HepG2 (cell line): ENCODE measurements at regions not wholly inside any gene's neighbourhood (a gene's known extent, or its start where the extent isn't known, plus 50 kb on each side); places are given as distances from the start of the nearest gene placed in this dataset.

Experiments used
- ATAC-seq: fragments of 200-7000 bp; cut with Tn5 transposase; 3 replicates; pipeline ENCODE4 v1.9.1; 2020; ENCODE audit warnings: mild to moderate bottlenecking, moderate library complexity
- BruUV-seq: library from RNA; stranded (reverse); fragments of 400-500 nt; replicated peaks from 2 replicates; lab custom pipeline; 2021; lab: Mats Ljungman, UMichigan
- CTCF ChIA-PET: fragments of 300-600 bp; formaldehyde crosslinking; extraction: SDS; loops from one replicate; lab custom pipeline; 2021; ENCODE audit warnings: low total read pairs, inconsistent platforms, low intra/inter-chr PET ratio; lab: Yijun Ruan, JAX
- POLR2A ChIA-PET: fragments of 350-600 bp; sonication (Branson Sonifier 250); formaldehyde crosslinking; loops from one replicate; lab custom pipeline; 2020; ENCODE audit warnings: antibody characterized with exemption, inconsistent platforms; lab: Yijun Ruan, JAX
- DNase-seq: peaks from one replicate; pipeline ENCODE4 v3.0.0-alpha.2; 2015; ENCODE audit warnings: low spot score
- FAIRE-seq: peaks from 3 replicates; lab custom pipeline; 2011; peaks lifted over from hg19 to GRCh38; lab: Jason Lieb, UNC
- H2AFZ ChIP-seq: one replicate; pipeline ENCODE4 v1.6.1; 2011; ENCODE audit warnings: low read length, inconsistent platforms
- H3K27ac ChIP-seq: fragments of 300-600 bp; 3 replicates; pipeline ENCODE4 v1.8.0; 2011; ENCODE audit warnings: mixed run types, mild to moderate bottlenecking, mixed read lengths, low read length, inconsistent platforms; ENCODE audit not compliant: insufficient read depth; ENCODE audit errors: extremely low read length
- H3K27me3 ChIP-seq, 2 experiments: fragments of 200-600 bp in 1 of 2; 2 replicates in 1 of 2; 3 replicates in 1 of 2; pipeline versions ENCODE4 v1.6.0 to v1.8.0; 2011; ENCODE audit warnings: low read length in 2 of 2, mild to moderate bottlenecking in 2 of 2, moderate library complexity in 2 of 2, inconsistent platforms in 1 of 2; ENCODE audit not compliant: insufficient read depth in 2 of 2, control insufficient read depth in 1 of 2
- H3K36me3 ChIP-seq, 2 experiments: fragments of 200-600 bp in 1 of 2; replicated peaks in 1 of 2; 2 replicates in 1 of 2; 3 replicates in 1 of 2; pipeline versions ENCODE4 v1.5.1 to v1.8.0; 2011; ENCODE audit warnings: low read length in 2 of 2, inconsistent platforms in 1 of 2; ENCODE audit not compliant: insufficient read depth in 2 of 2, control insufficient read depth in 1 of 2
- H3K4me1 ChIP-seq: 2 replicates; pipeline ENCODE4 v1.5.1; 2012; ENCODE audit warnings: low read length, inconsistent platforms; ENCODE audit not compliant: insufficient read depth
- H3K4me2 ChIP-seq: 2 replicates; pipeline ENCODE4 v1.6.0; 2011; ENCODE audit warnings: low read depth, low read length, inconsistent platforms
- H3K4me3 ChIP-seq, 3 experiments: fragments of 200-600 bp in 1 of 3; sonication (generic), shearing (Covaris generic) in 1 of 3; replicated peaks in 1 of 3; 2 replicates each; pipeline ENCODE4 v1.5.1; 2011 to 2016; ENCODE audit warnings: low read length in 3 of 3, inconsistent platforms in 2 of 3, low read depth in 2 of 3, mild to moderate bottlenecking in 2 of 3, control low read depth in 1 of 3, mixed read lengths in 1 of 3; ENCODE audit not compliant: insufficient read depth in 1 of 3
- H3K79me2 ChIP-seq: one replicate; pipeline ENCODE4 v1.6.1; 2011; ENCODE audit warnings: low read length, inconsistent platforms; ENCODE audit not compliant: insufficient read depth
- H3K9ac ChIP-seq: 2 replicates; pipeline ENCODE4 v1.6.0; 2011; ENCODE audit warnings: mild to moderate bottlenecking, low read depth, low read length, inconsistent platforms; ENCODE audit not compliant: insufficient read depth
- H3K9me3 ChIP-seq: 2 replicates; pipeline ENCODE4 v1.5.1; 2012; ENCODE audit warnings: mild to moderate bottlenecking, low read length
- H4K20me1 ChIP-seq: 2 replicates; pipeline ENCODE4 v1.6.0; 2011; ENCODE audit warnings: inconsistent platforms, mild to moderate bottlenecking, low read length, moderate library complexity; ENCODE audit not compliant: insufficient read depth
- ATF7 ChIP-seq, 2 experiments: fragments of 450-650 bp in 1 of 2; sonication (generic) in 1 of 2; formaldehyde crosslinking in 1 of 2; IDR thresholded peaks; 2 replicates each; pipeline versions ENCODE4 v1.4.0 to v1.6.1; 2016 to 2020; ENCODE audit warnings: antibody characterized with exemption in 1 of 2, mild to moderate bottlenecking in 1 of 2, missing genetic modification reagents in 1 of 2
- ATF7-NPFF ChIP-seq: sonication (generic); formaldehyde crosslinking; IDR thresholded peaks from 2 replicates; pipeline ENCODE4 v1.8.1; 2023; ENCODE audit warnings: mild to moderate bottlenecking, low read depth, missing genetic modification reagents, moderate library complexity
- ATM ChIP-seq: fragments of 450-650 bp; IDR thresholded peaks from 2 replicates; pipeline ENCODE4 v1.7.1; 2017; ENCODE audit warnings: mild to moderate bottlenecking, borderline replicate concordance
- EEA1 ChIP-seq: sonication (generic); formaldehyde crosslinking; IDR thresholded peaks from 2 replicates; pipeline ENCODE4 v1.5.1; 2020; ENCODE audit warnings: mild to moderate bottlenecking, missing genetic modification reagents, borderline replicate concordance
- GTF2F1 ChIP-seq: fragments of 150-350 bp; IDR thresholded peaks from 2 replicates; pipeline ENCODE4 v1.6.1; 2014; ENCODE audit warnings: low read length
- HDAC6 ChIP-seq: fragments of 200-600 bp; sonication (generic); IDR thresholded peaks from 2 replicates; pipeline ENCODE4 v1.7.0; 2017; ENCODE audit warnings: mild to moderate bottlenecking, antibody characterized with exemption, low read length, low read depth
- NFRKB ChIP-seq: fragments of 450-650 bp; IDR thresholded peaks from 2 replicates; pipeline ENCODE4 v1.6.1; 2017
- PHF20 ChIP-seq: sonication (generic); formaldehyde crosslinking; IDR thresholded peaks from 2 replicates; pipeline ENCODE4 v1.5.0; 2020; ENCODE audit warnings: mild to moderate bottlenecking, missing genetic modification reagents
- POLR2G ChIP-seq: fragments of 200-400 bp; formaldehyde crosslinking; IDR thresholded peaks from 2 replicates; pipeline ENCODE4 v1.6.1; 2018; ENCODE audit warnings: mild to moderate bottlenecking, low read depth, low read length, moderate library complexity
- SETDB1 ChIP-seq: sonication (generic); formaldehyde crosslinking; IDR thresholded peaks from 2 replicates; pipeline ENCODE4 v1.5.1; 2020; ENCODE audit warnings: missing genetic modification reagents, mild to moderate bottlenecking, borderline replicate concordance
- ZNF24 ChIP-seq: fragments of 450-650 bp; IDR thresholded peaks from 2 replicates; pipeline ENCODE4 v1.6.1; 2017; ENCODE audit warnings: antibody characterized with exemption, mild to moderate bottlenecking
- ZNF335 ChIP-seq: sonication (generic); formaldehyde crosslinking; IDR thresholded peaks from 2 replicates; pipeline ENCODE4 v1.4.0; 2020; ENCODE audit warnings: missing genetic modification reagents
- ZNF879 ChIP-seq: sonication (generic); formaldehyde crosslinking; IDR thresholded peaks from 2 replicates; pipeline ENCODE4 v1.8.1; 2023; ENCODE audit warnings: missing genetic modification reagents
- ZSCAN31 ChIP-seq: sonication (generic); formaldehyde crosslinking; IDR thresholded peaks from 2 replicates; pipeline ENCODE4 v1.5.0; 2020; ENCODE audit warnings: low read depth, mild to moderate bottlenecking, missing genetic modification reagents
- WGBS: methylation state at CpG from one replicate; pipeline ENCODE4 v1.1.6; 2017; ENCODE audit warnings: low lambda C conversion rate; 5-methylcytosine and 5-hydroxymethylcytosine counted together
- in situ Hi-C: cut with HindIII; loops from 2 replicates; pipeline ENCODE4 v1.10.0; 2017; ENCODE audit warnings: low pct_unique_long_range_greater_than_20kb; ENCODE audit not compliant: extremely low pct_ligation_motif_present
- intact Hi-C: fragments of 100-400 bp; cut with micrococcal nuclease; formaldehyde crosslinking; loops from one replicate; pipeline ENCODE4 v1.10.0; 2022; ENCODE audit not compliant: unreplicated experiment
- TF ChIP-seq, protein P1 (sequence below): IDR thresholded peaks from 2 replicates; pipeline ENCODE4 v1.6.1; 2016; ENCODE audit warnings: low read depth, borderline replicate concordance
- TF ChIP-seq, protein P2 (sequence below): sonication (generic); formaldehyde crosslinking; IDR thresholded peaks from 2 replicates; pipeline ENCODE4 v1.8.0; 2022; ENCODE audit warnings: mild to moderate bottlenecking, missing genetic modification reagents, borderline replicate concordance
- TF ChIP-seq, protein P3 (sequence below): sonication (generic); formaldehyde crosslinking; IDR thresholded peaks from 2 replicates; pipeline ENCODE4 v1.5.0; 2020; ENCODE audit warnings: missing genetic modification reagents

DNA sequence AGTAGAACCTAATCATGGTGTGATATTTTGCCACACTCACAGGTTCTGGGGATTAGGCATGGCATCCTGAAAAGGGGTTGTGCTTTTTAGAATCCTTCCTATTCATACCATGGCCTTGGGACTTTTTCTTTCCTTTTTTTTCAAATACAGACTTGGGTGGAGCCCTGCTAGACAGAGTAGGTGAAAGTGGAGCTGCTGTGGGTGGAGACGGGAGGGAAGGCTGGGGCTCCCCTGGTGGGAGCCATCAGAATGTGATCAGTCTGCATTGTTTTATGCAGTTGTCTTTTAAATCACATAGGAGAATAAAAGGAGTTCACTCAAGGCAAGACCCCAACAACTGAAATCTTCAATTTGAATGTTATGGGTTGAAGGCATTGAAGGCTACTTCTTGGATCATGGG, 130.2 kb downstream of the VAPA start:
- FAIRE-seq, result no peak
- intact Hi-C loops (no loop called here), in situ Hi-C loops (no loop called here)
- ChIA-PET POLR2A (no interaction called here), CTCF (no interaction called here)
- Histone ChIP-seq H3K27ac (no peak overlapping the region), H2AFZ (no peak overlapping the region), H3K27me3 (no peaks in the 10 kb centered on the region; a peak in 1 of 5 replicates), H3K9me3 (0 out of 2 replicates have a peak, but pooled peaks cover 6% of the 10 kb centered on the region), H4K20me1 (no peaks in the 10 kb centered on the region), H3K36me3 (no peaks in the 10 kb centered on the region), H3K4me2 (no peak overlapping the region), H3K4me1 (0 out of 2 replicates have a peak, but pooled peaks cover 6% of the 10 kb centered on the region), H3K4me3 (no peak overlapping the region), H3K79me2 (no peaks in the 10 kb centered on the region), H3K9ac (no peak overlapping the region)
- DNase-seq, result no peak
- BruUV-seq, result no TSS peak
- TF ChIP-seq ZNF24, result no peak
- TF ChIP-seq, protein P1, sequence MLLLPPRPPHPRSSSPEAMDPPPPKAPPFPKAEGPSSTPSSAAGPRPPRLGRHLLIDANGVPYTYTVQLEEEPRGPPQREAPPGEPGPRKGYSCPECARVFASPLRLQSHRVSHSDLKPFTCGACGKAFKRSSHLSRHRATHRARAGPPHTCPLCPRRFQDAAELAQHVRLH (CRISPR knock-in tag), result no peak
- WGBS, result 88% methylated on average over 1 of the region's 1 CpG
- ATAC-seq, result no peak

DNA sequence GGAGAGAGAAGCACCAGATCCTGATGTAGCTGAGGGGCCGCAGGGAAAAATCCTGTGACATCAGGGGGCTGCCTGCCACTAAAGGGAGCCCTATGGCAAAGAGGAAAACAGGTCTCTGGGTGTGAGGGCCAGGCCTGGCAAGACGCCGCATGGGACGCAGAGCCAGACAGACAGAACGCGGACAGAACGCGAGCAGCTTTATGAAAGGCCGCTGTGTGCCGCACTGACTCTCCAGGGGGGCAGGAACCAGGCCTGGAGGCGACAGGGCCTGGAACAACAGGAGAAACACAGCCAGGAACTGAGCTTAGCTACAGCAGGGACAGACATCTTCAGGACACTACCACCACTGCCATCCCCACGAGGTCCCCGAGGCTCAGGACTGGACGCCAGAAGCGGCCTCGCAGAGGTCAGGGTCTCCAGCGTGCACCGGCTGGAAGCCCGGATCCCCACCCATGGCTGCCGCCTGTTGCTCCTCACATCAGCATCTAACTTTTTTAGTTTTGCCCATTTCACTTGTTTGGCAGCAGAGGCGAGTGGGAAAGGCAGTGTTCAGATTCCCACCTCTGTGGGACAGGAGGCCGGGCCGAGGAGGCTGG, 131.6 kb downstream of the VAPA start:
- no TSS peak for BruUV-seq
- 75% methylated on average over 21 of the region's 23 CpGs for WGBS
- intact Hi-C loops, result loop anchor here (5.0 kb wide), 1 partner anchor 127 kb away; no protein-coding TSS in a partner anchor
- no peaks in the 10 kb centered on the region for H3K36me3 ChIP-seq
- H3K27ac ChIP-seq, result no peak overlapping the region
- TF ChIP-seq, protein P2, sequence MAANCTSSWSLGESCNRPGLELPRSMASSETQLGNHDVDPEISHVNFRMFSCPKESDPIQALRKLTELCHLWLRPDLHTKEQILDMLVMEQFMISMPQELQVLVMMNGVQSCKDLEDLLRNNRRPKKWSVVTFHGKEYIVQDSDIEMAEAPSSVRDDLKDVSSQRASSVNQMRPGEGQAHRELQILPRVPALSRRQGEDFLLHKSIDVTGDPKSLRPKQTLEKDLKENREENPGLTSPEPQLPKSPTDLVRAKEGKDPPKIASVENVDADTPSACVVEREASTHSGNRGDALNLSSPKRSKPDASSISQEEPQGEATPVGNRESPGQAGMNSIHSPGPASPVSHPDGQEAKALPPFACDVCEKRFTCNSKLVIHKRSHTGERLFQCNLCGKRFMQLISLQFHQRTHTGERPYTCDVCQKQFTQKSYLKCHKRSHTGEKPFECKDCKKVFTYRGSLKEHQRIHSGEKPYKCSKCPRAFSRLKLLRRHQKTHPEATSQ (CRISPR knock-in tag), result no peak
- no peak for TF ChIP-seq ZSCAN31 (CRISPR knock-in tag)
- TF ChIP-seq PHF20 (CRISPR knock-in tag), result no peak
- no peak for TF ChIP-seq HDAC6
- TF ChIP-seq POLR2G, result no peak
- TF ChIP-seq EEA1, result no peak
- TF ChIP-seq ATF7 (IDR thresholded peaks at IDR 0.05), result no peak
- TF ChIP-seq ATF7 (CRISPR knock-in tag; IDR thresholded peaks at IDR 0.05), result no peak
- TF ChIP-seq SETDB1 (CRISPR knock-in tag), result no peak
- TF ChIP-seq GTF2F1, result no peak
- TF ChIP-seq ATM, result no peak
- TF ChIP-seq ZNF335, result no peak
- TF ChIP-seq NFRKB, result no peak
- TF ChIP-seq ZNF879 (CRISPR knock-in tag), result no peak
- TF ChIP-seq, protein P3, sequence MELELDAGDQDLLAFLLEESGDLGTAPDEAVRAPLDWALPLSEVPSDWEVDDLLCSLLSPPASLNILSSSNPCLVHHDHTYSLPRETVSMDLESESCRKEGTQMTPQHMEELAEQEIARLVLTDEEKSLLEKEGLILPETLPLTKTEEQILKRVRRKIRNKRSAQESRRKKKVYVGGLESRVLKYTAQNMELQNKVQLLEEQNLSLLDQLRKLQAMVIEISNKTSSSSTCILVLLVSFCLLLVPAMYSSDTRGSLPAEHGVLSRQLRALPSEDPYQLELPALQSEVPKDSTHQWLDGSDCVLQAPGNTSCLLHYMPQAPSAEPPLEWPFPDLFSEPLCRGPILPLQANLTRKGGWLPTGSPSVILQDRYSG, result no peak
- no peak for TF ChIP-seq ATF7-NPFF (CRISPR knock-in tag)
- TF ChIP-seq, all 625 proteins: peak for 0
- Histone ChIP-seq H4K20me1 (no peaks in the 10 kb centered on the region), H3K9me3 (0 out of 2 replicates have a peak, but pooled peaks cover 6% of the 10 kb centered on the region), H2AFZ (no peak overlapping the region), H3K4me1 (0 out of 2 replicates have a peak, but pooled peaks cover 6% of the 10 kb centered on the region), H3K4me2 (no peak overlapping the region), H3K27me3 (no peaks in the 10 kb centered on the region; a peak in 1 of 5 replicates), H3K9ac (no peak overlapping the region), H3K79me2 (no peaks in the 10 kb centered on the region), H3K4me3 (no peak overlapping the region)
- ChIA-PET CTCF (no interaction called here), POLR2A (no interaction called here)
- no peak for DNase-seq
- no peak for ATAC-seq
- in situ Hi-C loops, result no loop called here
- FAIRE-seq, result no peak
